Kidney tubule cell (primary cell): ENCODE measurements at regions not wholly inside any gene's neighbourhood (a gene's known extent, or its start where the extent isn't known, plus 50 kb on each side); places are given as distances from the start of the nearest gene placed in this dataset.
"Not testable (repeated sequence)": the region's sequence is repeated elsewhere in the genome, so short reads cannot be mapped to it uniquely, and the experiment has no call there.

Experiments
- DNase-seq: peaks from one replicate; pipeline ENCODE4 v3.0.0-alpha.2; 2018; ENCODE audit warnings: low spot score

DNA sequence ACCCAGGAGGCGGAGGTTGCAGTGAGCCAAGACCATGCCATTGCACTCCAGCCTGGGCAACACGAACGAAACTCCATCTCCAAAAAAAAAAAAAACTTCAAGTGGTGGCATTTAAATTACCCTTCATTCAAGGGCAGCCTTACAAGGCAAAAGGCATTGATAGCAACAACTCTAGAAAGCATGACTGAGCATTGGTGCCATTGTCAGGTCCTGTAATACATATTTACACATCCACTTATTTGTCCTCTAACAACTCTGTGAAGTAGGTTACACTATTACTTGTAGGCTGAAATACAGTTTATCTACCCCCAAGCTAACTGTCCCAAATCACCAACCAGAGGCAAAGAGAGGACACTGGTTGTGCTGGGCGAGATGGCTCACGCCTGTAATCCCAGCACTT lies 52.7 kb upstream of the LARP1 start:
- DNase-seq = no peak

DNA sequence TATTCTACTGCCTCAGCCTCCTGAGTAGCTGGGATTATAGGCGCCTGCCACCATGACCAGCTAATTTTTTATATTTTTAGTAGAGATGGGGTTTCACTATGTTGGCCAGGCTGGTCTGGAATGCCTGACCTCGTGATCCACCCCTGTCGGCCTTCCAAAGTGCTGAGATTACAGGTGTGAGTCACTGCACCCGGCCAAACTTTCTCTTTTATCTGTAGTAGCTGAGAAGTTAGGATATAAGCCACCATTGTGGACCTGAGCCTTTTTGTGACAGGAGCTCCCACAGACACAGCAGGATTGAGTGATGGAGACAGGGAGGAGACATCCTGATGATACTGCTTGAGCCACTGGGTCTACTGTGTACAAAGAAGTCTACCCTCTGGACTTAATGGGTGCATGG lies 53.5 kb upstream of the LARP1 start:
- DNase-seq = peak; percentile 62

DNA sequence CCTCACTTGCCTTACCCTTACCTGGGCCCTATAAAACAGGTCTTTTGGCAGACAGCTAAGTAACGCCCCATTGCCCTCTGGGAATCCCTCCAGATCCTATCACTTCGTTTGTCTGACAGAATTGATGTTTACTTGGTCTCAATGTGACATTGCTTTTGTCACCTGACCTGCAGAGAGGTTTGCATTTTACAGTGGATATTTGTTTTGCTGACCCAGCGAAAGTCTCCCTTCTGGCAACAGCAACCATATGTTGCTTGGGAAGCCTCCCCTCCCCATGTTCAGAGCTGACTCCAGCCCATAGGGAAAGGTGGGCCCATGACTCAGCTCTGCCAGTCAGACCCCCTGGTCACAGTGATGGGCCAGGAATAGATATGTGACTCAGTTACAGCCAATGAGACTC lies 54.0 kb upstream of the LARP1 start:
- peak; percentile 33 for DNase-seq

DNA sequence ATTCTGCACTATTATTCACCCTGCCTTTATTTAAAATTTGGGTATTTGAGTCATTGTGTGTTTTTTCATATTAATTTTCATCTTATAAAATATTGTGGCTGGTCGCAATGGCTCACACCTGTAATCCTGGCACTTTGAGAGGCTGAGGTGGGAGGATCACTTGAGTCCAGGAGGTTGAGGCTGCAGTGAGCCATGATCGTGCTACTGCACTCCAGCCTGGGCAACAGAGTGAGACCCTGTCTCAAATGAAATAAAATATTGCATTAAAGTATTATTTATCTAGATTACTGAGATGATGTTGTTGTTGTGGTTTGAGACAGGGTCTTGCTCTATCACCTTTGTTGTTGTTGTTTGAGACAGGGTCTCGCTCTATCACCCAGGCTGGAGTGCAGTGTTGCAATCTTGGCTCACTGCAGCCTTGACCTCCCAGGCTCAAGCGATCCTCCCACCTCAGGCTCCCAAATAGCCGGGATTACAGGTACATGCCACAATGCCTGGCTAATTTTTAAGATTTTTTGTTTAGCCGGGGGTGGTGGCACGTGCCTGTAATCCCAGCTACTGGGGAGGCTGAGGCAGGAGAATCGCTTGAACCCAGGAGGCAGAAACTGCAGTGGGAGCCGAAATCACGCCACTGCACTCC lies 54.8 kb upstream of the LARP1 start:
- DNase-seq = not testable (repeated sequence)

DNA sequence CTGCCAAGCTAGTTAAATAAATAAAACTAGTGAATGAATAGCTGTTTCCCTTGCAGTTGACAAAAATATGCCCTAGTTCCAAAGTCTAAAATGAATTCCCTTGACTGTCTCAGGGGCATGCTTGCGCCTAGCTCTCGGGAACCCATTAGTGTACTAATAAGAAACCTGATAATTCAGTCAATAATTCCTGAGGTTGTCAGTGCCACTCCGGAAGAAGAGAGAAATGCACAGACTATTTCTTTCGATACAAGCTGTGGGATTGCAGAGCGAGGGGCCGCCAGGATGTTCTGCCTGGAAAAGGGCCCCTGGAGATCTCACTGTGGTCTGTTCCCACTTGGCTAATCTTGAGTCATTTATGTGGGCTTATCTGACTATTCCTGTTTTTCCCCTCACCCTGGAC lies 56.4 kb upstream of the LARP1 start:
- DNase-seq = no peak

DNA sequence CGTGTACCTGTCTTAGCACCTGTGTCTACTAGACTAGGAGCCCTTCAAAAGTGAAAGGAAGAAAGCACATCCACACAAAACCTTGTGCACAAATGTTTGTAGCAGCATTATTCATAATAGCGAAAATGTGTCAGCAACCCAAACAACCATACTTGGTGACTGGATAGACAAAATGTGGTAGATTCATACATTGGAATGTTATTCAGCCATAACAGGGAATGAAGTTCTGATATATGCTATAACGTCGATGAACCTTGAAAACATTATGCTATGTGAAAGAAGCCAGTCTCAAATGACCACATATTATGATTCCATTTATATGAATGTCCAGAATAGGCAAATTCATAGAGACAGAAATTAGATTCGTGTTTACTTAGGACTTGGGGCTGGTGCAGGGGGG lies 57.8 kb upstream of the LARP1 start:
- DNase-seq = peak; percentile 35

DNA sequence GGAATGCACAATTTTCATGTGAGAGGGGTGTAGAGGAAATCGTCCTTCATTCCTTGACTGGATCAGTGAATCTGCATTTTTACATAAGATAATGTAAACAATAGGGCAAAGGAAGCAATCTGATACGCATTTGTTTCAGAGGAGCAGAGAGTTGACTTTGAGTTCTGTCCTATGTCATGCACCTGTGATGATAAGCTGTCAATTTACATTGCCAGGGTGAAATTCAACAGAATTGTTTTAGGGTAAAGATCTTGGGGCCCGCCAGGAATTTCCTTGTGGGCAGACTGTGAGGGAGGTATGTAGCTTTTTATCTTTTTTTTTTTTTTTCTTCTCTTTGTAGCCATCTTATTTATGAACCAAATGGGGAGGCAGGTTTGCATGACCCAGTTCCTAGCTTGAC lies 58.3 kb upstream of the LARP1 start:
- DNase-seq = no peak

DNA sequence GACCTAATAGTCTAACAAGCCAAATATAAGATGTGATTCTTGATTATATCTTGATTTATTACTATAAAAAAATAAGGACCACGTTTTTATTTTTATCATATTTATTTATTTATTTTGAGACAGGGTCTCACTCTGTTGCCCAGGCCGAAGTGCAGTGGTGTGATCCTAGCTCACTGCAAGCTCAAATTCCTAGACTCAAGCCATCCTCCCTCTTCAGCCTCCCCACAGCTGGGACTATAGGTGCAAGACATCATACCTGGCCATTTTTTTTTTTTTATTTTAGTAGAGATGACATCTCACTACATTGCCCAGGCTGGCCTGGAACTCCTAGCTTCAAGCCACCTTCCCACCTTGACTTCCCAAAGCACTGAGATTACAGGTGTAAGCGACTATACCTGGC lies 61.0 kb upstream of the LARP1 start:
- no peak for DNase-seq

DNA sequence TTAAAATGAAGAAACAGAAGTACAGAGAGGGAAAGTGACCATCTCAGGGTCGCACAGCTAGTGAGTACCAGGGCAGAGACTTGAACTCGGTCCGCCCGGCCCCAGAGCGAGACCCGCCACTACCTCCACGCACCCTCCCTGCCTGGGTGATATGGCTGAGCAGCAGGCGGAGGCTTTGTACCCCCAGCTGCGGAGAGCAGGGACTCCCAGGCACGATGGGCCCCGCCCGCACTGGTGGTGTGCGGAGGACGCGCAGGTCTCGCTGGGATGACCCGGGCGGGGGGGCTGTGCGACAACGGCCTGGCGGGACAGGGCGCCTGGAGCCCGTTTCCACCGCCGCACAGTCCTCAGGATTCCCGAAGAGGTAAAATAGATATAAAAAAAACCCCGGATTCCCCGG lies 64.7 kb upstream of the LARP1 start:
- no peak for DNase-seq

DNA sequence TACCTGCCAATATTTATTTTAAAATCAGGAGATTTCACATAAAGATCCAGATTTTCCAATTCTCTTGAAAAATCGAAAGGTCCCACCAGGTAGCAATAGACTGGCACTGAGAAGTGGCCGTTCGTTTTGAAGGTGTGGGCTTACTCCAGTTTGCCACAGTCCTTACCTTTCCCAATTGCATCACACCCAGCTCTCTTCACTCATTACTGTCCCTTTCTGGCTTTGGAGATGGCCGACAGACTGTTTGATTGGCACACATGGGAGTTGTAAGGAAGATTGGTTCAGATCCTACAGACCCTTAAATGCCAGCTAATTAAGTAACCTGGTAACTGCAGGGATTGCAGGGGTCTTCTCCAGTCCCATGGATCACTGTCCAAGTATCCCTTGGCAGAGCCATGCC lies 68.7 kb upstream of the LARP1 start:
- no peak for DNase-seq

DNA sequence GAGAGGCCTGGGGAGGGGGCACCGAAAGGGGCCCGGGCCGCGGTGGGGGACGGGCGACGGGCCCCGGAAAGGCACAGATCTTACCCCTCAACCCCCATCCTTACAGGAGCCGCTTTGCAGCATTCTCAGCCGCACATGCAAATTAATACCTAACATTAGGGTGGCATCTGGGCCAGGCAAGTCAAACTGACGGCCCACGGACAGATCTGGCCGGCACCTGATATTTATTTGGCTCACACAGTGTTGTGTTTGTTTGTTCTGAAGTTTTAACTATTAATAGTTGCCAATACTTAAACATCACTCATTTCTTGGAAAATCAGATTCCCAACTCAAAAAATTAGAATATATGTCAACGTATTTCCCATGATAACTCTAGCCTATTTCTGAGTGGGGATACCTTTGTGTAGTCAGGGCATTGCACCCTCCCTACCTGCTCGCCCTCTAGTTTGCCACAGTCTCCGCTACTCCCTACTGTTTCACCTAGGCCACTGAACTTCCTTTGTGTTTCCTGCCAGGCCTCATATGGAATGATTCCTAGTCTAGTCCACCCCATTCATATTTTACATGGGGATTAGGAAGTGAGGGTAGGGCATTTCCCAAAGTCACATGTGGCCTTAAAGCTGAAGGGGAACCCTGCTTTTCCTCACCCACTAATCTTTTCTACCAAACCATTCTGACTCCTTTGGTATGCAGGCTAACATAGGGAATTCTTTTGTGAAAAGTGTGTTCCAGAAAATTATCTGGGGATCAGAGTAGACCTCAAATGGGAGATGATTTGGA lies 71.9 kb upstream of the LARP1 start:
- DNase-seq = no peak

DNA sequence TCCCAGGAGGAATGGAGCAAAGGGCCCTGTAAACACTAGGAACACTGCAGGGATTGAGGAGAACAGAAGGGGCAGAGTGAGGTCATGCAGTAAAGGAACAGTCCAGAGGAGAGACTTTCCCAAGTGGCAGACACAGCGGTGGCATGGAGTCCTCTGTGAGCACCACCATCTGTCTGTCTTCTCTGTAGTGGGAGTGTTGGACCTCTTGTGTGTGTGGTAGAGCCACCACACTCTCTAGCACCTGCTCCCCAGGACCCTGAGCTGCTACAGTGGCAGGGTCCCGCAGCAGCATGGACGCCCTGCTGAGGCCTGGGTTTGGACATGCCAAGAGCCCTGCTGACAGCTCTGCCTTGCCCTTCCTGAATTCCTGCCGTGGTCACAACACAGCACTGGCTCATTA lies 75.7 kb upstream of the LARP1 start:
- no peak for DNase-seq

DNA sequence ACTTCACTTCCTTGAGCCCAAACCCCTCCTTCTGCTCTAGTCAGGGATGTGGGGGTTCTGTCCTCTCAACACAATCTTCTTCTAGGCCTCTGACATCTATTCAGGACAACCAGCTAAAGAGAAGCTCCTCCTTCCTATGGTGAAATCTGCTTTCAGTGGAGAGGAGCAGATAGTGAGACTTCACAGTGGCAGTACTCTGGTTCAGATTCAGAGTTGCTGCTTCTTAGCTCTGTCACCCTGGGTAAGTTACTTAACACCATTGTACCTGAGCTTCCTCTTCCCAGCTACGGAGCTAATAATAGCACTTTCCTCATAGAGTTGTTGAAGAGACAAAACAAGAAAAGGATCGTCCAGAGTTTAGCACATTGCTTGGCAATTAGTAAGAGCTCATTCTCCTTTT lies 77.3 kb upstream of the LARP1 start:
- DNase-seq = peak; percentile 27

DNA sequence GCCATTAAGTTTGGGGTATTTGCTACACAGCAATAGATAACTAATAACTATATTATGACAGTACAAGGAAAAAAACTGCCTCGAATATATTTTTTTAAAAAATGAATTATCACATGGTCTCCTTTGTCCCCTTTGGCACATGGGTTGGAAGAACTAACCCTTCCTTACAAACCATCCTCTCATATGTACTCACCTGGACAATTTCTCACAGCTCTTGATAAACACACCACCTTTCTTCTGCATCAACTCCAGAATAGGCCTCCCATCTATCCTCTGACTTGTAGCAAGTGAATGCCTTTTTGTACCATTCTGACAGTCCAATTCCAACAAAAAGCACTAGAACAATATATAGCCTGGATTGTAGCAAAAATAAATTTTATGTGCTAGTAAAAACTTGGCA lies 78.7 kb upstream of the LARP1 start:
- DNase-seq = no peak

DNA sequence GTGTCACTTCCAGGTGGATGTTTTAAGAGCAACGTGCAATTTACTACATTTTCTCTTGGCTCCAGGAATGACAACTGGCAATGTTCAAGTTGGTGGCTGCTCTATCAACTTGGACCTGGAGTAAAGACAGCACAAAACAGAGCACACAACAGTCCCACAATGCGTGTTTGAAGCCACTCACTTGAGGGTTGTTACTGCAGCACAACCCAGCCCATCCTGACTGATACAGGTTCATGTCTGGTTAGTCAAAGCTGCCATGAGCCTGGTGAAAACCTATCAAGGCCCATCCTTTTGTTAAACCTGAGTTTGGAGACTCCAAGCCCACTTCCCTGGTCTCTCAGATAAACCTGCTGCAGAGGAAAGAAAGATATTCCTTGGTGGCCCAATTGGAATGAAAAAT lies 81.1 kb upstream of the LARP1 start:
- DNase-seq = no peak

DNA sequence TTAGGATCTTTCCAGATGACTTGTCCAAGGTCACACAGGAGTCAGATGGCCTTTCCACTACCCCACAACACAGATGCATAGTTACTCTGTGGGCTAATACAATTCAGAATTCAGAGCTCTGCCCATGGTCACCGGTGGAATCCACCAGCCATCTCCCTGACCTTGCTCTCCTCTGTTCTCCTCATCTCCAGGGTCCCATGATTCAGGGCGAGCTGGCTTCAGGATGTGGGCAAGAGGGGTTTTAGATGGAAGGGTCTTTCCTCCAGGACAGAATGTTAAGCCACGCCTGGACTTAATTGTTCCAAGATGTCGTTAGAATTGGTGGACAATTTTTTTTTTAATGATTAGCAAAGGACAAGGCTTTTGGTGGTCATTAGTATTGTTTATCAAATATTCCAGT lies 81.7 kb upstream of the LARP1 start:
- DNase-seq = no peak

DNA sequence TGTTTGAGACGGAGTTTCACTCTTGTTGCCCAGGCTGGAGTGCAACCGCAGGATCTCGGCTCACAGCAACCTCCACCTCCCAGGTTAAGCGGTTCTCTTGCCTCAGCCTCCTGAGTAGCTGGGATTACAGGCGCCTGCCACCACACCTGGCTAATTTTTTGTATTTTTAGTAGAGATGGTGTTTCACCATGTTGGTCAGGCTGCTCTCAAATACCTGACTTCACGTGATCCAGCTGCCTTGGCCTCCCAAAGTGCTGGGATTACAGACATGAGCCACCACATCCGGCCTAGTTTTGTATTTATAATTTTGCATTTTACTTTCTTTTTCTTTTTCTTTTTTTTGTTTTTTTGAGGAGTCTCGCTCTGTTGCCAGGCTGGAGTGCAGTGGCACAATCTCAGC lies 85.3 kb upstream of the LARP1 start:
- not testable (repeated sequence) for DNase-seq

DNA sequence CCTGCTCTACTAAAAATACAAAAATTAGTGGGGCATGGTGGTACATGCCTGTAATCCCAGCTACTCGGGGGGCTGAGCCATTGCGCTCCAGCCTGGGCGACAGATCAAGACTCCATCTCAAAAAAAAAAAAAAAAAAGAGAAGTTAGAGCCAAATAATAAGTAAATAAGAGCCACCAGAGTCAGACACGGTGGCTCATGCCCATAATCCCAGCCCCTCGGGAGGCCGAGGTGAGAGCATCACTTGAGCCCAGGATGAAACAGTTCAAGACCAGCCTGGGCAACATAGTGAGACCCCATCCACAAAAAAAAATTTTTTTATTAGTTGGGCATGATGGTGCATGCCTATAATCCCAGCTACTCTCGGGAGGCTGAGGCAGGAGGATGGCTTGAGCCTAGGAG lies 85.8 kb upstream of the LARP1 start:
- DNase-seq = no peak

DNA sequence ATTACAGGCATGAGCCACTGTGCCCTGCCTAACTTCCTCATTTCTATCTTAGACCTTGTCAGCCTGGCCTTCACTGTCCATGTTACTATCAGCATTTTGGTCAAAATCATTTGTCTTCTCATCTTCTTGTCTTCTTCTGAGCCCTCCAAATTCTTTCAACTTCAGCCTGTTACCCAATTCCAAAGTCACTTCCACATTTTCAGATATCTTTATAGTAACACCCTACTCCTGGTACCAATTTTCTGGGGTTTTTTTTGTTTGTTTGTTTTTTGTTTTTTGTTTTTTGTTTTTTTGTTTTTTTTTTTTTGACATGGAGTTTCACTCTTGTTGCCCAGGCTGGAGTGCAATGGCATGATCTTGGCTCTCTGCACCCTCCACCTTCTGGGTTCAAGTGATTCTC lies 90.3 kb upstream of the LARP1 start:
- DNase-seq = no peak

DNA sequence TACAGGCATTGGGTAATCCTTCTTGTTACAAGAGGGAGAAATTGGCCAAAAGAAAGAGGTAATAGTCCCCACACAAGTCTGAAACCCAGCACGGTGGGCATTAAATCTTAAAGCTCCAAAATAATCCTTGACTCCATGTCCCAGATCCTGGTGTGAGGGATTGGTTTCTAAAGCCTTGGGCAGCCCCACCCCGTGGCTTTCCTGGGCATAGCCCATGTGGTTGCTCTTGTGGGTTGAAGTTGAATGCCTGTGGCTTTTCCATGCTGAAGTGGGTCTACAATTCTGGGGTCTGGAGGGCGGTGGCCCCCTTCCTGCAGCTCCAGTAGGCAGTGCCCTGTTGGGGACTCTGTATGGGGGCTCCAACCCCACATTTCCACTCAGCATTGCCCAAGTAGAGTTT lies 91.8 kb upstream of the LARP1 start:
- no peak for DNase-seq

DNA sequence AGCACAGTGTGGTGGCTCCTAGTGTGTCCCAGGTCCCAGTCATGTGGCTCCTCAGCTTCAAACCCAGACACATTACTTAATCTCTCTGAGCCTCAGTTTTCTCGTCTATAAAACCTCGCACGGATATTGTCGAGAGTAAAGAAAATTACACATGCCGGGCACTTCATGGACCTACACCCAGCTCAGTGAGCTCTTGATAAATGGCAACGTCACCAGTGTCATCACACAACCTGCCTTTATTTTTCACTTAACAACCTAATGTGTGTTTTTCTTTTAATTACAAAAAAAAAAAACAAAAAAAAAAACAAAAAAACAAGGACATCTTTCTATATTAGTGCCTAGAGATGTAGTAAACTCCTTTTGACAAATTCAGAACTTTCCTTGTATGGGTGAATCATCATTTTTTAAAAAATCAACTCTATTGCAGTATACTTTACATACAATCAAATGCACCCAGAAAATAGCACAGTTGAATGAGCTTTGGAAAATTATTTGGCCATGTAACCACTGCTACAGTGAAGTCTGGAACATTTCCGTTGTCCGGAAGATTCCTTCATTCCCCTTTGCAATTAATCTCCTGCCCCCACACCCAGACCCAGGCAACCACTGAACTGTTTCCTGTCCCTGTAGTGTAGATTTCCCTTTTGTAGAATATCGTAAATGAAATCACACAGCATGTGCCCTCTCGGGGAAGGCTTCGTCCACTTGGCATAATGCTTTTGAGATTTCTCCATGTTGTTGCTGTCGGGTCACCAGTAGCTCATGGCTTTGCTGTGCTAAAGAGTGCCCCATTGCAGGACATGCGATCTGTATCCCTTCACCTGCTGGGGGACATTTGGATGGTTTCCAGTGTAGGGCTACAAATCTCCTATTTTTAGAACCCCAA lies 100.4 kb upstream of the LARP1 start:
- peak; percentile 23 for DNase-seq

DNA sequence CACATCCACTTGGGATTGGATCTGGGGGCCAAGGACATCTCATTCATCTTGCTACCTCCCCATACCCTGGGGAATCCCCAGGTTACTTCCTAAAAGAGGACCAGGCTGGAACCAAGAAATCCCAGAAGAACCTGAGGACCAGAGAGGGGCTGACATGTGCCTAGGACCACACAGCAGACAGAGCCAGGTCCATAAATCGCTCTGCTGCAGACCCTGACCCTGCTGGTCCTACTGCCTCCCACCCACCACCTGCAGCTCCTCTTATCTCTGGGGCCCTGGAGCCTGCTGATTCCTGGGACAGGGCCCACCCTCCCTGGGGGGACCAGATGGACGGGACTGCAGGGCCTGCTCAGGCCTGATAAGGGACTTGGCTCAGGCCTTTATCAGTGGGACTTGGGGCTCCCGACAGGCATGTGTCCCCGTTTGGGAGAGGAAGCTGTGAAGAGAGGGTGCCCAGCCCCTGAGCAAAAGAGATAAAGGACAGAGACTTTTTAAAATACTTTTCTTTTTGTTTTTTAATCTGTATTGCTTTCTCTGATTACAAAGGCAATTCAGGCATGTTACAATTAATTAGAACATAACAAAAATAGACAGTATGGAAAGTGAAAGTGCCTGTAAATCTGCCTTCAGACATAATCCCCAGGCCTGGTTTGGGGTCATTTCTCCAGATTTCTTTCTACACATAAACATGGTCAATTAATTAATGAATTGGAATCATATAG lies 101.3 kb upstream of the LARP1 start:
- DNase-seq = no peak

DNA sequence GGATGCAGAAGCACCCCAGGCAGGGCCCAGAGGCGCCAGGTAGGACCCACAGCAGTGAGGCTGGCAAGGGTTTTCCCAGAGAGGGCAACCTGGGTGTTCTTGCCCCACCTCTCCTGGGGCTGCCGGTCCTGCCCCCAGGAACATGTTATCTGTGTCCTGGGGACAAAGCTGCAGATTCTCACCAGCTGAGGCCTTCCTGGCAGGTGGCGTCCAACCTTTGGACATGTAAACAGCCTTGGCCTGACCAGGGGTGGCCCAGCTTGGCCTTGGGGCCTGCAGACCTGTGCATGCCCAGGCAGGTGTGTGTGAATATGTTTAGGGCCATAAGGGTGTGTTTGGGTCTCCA lies 101.8 kb upstream of the LARP1 start:
- no peak for DNase-seq
